Stimulated activated CD8-positive, alpha-beta memory T cell treated with anti-CD3 and anti-CD28 coated beads, Interleukin-4, amount 100 ng/mL, for 1 hour (primary cell): ENCODE measurements at regions not wholly inside any gene's neighbourhood (a gene's known extent, or its start where the extent isn't known, plus 50 kb on each side); places are given as distances from the start of the nearest gene placed in this dataset.

ENCODE experiments used
- DNase-seq, 2 donors: peaks; one replicate each; pipeline ENCODE4 v3.0.0-alpha.2; 2020; ENCODE audit warnings: low read depth in 2 of 2, low spot score in 1 of 2

GRCh38 chr1:228823200-228823599, 87.9 kb downstream of the RHOU start:
- no peak for DNase-seq

GRCh38 chr1:228824366-228824765, 89.1 kb downstream of the RHOU start:
- no peak for DNase-seq

- no peak for DNase-seq
Observed at GRCh38 chr1:228825041-228825440, 89.8 kb downstream of the RHOU start.

GRCh38 chr1:228825840-228826484, 90.7 kb downstream of the RHOU start:
- DNase-seq, result no peak

GRCh38 chr1:228827019-228827418, 91.7 kb downstream of the RHOU start:
- DNase-seq, result no peak

- DNase-seq, result no peak
Observed at GRCh38 chr1:228828151-228828550, 92.9 kb downstream of the RHOU start.

- no peak for DNase-seq
Observed at GRCh38 chr1:228830185-228830953, 95.1 kb downstream of the RHOU start.

GRCh38 chr1:228830954-228831481, 95.7 kb downstream of the RHOU start:
- no peak for DNase-seq

GRCh38 chr1:228833911-228834688, 98.8 kb downstream of the RHOU start:
- no peak for DNase-seq

- no peak for DNase-seq
Observed at GRCh38 chr1:228835456-228835855, 100.2 kb downstream of the RHOU start.

- DNase-seq, result no peak
Observed at GRCh38 chr1:228835911-228836310, 100.6 kb downstream of the RHOU start.

- DNase-seq, result no peak
Observed at GRCh38 chr1:228836427-228836826, 101.1 kb downstream of the RHOU start.

- DNase-seq, result no peak
Observed at GRCh38 chr1:228837032-228837431, 101.8 kb downstream of the RHOU start.

- DNase-seq, result no peak
Observed at GRCh38 chr1:228837817-228838716, 102.8 kb downstream of the RHOU start.

GRCh38 chr1:228838717-228839500, 103.6 kb downstream of the RHOU start:
- no peak for DNase-seq

- DNase-seq, result no peak
Observed at GRCh38 chr1:228839656-228840055, 104.4 kb downstream of the RHOU start.

GRCh38 chr1:228841632-228842031, 106.4 kb downstream of the RHOU start:
- DNase-seq, result no peak

- DNase-seq, result no peak
Observed at GRCh38 chr1:228842094-228842775, 107.0 kb downstream of the RHOU start.

GRCh38 chr1:228845101-228845500, 109.8 kb downstream of the RHOU start:
- no peak for DNase-seq
